ENCODE measurements at regions not wholly inside any gene's neighbourhood (a gene's known extent, or its start where the extent isn't known, plus 50 kb on each side); places are given as distances from the start of the nearest gene placed in this dataset.

DNA sequence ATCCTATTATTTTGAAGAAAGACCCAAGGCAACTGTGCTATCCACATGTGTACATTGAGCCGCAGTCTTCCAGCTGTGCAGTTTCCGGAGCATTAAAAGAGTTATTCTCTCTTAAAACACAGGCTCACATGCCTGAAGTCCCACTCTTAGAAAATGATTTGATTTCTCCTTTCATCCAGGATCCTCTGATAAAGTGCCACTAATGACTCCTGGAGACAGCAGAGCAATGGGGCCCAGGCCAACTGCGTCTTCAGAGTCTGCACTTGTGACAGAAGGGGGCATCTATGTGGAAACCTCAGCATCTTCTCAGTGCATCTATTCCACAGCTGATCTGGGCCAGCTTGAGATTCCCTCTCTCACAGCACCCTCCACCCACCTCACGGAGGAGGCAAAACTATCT, 482.1 kb upstream of the AKR1E2 start:
- Histone ChIP-seq H3K4me2 (ENCODE audit: low read depth, low read length, poor library complexity, severe bottlenecking) (no peak overlapping the region), H3K4me3 (ENCODE audit: insufficient read depth, low read length, poor library complexity, severe bottlenecking) (no peak overlapping the region), H3K79me2 (ENCODE audit: insufficient read depth, low read length) (no peaks in the 10 kb centered on the region), H3K9me3 (ENCODE audit: insufficient read depth, low read length) (no peaks in the 10 kb centered on the region), H3K27me3 (ENCODE audit: low read length) (no peaks in the 10 kb centered on the region), H3K36me3 (ENCODE audit: low read length) (no peaks in the 10 kb centered on the region), H3K9me2 (replicated peaks; ENCODE audit: insufficient read depth, low read length) (no peaks in the 10 kb centered on the region), H3K9ac (ENCODE audit: low read length) (no peak overlapping the region), H3F3A (ENCODE audit: insufficient read depth) (no peaks in the 10 kb centered on the region), H4K20me1 (ENCODE audit: low read depth, low read length) (no peaks in the 10 kb centered on the region), H2AFZ (ENCODE audit: low read depth, low read length, severe bottlenecking) (no peak overlapping the region), H3K27ac (ENCODE audit: low read depth, low read length) (no peak overlapping the region)
- TF ChIP-seq EZH2phosphoT487 (conservative IDR thresholded peaks at IDR 0.05; ENCODE audit: low read length): no peak
- TF ChIP-seq, protein P1, sequence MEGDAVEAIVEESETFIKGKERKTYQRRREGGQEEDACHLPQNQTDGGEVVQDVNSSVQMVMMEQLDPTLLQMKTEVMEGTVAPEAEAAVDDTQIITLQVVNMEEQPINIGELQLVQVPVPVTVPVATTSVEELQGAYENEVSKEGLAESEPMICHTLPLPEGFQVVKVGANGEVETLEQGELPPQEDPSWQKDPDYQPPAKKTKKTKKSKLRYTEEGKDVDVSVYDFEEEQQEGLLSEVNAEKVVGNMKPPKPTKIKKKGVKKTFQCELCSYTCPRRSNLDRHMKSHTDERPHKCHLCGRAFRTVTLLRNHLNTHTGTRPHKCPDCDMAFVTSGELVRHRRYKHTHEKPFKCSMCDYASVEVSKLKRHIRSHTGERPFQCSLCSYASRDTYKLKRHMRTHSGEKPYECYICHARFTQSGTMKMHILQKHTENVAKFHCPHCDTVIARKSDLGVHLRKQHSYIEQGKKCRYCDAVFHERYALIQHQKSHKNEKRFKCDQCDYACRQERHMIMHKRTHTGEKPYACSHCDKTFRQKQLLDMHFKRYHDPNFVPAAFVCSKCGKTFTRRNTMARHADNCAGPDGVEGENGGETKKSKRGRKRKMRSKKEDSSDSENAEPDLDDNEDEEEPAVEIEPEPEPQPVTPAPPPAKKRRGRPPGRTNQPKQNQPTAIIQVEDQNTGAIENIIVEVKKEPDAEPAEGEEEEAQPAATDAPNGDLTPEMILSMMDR (IDR thresholded peaks at IDR 0.05; ENCODE audit: insufficient read depth, low read length, poor library complexity, severe bottlenecking): no peak

DNA sequence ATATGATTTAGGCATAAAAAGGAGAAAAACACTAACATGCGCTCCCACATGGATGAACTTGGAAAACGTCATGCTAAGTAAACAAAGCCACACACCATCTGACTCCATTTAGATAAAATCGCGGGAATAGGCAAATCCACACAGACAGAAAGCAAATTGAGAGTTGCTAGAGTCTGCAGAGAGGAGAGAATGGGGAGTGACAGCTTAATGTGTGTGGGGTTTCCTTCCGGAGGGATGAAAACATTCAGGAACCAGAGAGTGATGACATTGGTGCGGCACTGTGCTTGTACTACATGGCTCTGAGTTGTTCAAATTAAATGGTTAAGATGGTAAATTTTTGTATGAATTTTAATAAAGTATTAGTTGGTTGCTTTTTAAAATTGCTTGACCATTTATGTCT, 482.9 kb upstream of the AKR1E2 start:
- TF ChIP-seq, protein P1 (IDR thresholded peaks at IDR 0.05; ENCODE audit: insufficient read depth, low read length, poor library complexity, severe bottlenecking): no peak
- no peak for TF ChIP-seq EZH2phosphoT487 (conservative IDR thresholded peaks at IDR 0.05; ENCODE audit: low read length)
- Histone ChIP-seq H3K4me2 (ENCODE audit: low read depth, low read length, poor library complexity, severe bottlenecking) (no peak overlapping the region), H3K9ac (ENCODE audit: low read length) (no peak overlapping the region), H3K79me2 (ENCODE audit: insufficient read depth, low read length) (no peaks in the 10 kb centered on the region), H3K4me3 (ENCODE audit: insufficient read depth, low read length, poor library complexity, severe bottlenecking) (no peak overlapping the region), H3K27me3 (ENCODE audit: low read length) (no peaks in the 10 kb centered on the region), H3F3A (ENCODE audit: insufficient read depth) (no peaks in the 10 kb centered on the region), H3K36me3 (ENCODE audit: low read length) (no peaks in the 10 kb centered on the region), H3K9me3 (ENCODE audit: insufficient read depth, low read length) (no peaks in the 10 kb centered on the region), H2AFZ (ENCODE audit: low read depth, low read length, severe bottlenecking) (no peak overlapping the region), H4K20me1 (ENCODE audit: low read depth, low read length) (no peaks in the 10 kb centered on the region), H3K27ac (ENCODE audit: low read depth, low read length) (no peak overlapping the region), H3K9me2 (replicated peaks; ENCODE audit: insufficient read depth, low read length) (no peaks in the 10 kb centered on the region)

DNA sequence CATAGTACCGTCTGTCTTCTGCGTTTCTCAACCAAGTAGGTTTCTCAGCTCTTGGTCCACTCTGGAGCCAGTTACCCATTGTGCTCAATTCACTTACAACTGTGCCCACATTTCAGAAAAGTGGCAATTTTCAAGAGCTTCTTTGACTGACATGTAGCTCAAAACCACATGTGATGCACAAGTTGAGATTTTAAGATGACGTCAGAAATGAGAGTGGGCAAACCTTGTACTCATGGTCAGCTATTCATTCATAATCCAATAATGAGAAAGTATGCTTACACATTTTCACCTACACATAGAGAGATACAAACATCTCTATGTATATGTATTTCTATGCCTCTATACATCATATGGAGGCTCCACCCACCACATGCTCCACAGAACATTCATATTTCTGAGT, 487.2 kb upstream of the AKR1E2 start:
- Histone ChIP-seq H3K9ac (ENCODE audit: low read length) (no peak overlapping the region), H3K9me3 (ENCODE audit: insufficient read depth, low read length) (peaks cover 14% of the 10 kb centered on the region), H3K36me3 (ENCODE audit: low read length) (no peaks in the 10 kb centered on the region), H3K79me2 (ENCODE audit: insufficient read depth, low read length) (no peaks in the 10 kb centered on the region), H2AFZ (ENCODE audit: low read depth, low read length, severe bottlenecking) (no peak overlapping the region), H3K27me3 (ENCODE audit: low read length) (no peaks in the 10 kb centered on the region), H3K9me2 (replicated peaks; ENCODE audit: insufficient read depth, low read length) (no peaks in the 10 kb centered on the region), H3K27ac (ENCODE audit: low read depth, low read length) (no peak overlapping the region), H3K4me3 (ENCODE audit: insufficient read depth, low read length, poor library complexity, severe bottlenecking) (no peak overlapping the region), H4K20me1 (ENCODE audit: low read depth, low read length) (no peaks in the 10 kb centered on the region), H3F3A (ENCODE audit: insufficient read depth) (peaks cover 7% of the 10 kb centered on the region), H3K4me2 (ENCODE audit: low read depth, low read length, poor library complexity, severe bottlenecking) (no peak overlapping the region)
- TF ChIP-seq, protein P1 (IDR thresholded peaks at IDR 0.05; ENCODE audit: insufficient read depth, low read length, poor library complexity, severe bottlenecking): no peak
- no peak for TF ChIP-seq EZH2phosphoT487 (conservative IDR thresholded peaks at IDR 0.05; ENCODE audit: low read length)
